GM12873 (cell line): ENCODE measurements at regions not wholly inside any gene's neighbourhood (a gene's known extent, or its start where the extent isn't known, plus 50 kb on each side); places are given as distances from the start of the nearest gene placed in this dataset.

Experiments
- TF ChIP-seq, protein P1 (sequence below): IDR thresholded peaks from 2 replicates; pipeline ENCODE4 v1.5.1; 2012; ENCODE audit warnings: low read depth, mild to moderate bottlenecking, moderate library complexity, low read length, control low read depth; ENCODE audit not compliant: insufficient read depth; ENCODE audit errors: missing control alignments

DNA sequence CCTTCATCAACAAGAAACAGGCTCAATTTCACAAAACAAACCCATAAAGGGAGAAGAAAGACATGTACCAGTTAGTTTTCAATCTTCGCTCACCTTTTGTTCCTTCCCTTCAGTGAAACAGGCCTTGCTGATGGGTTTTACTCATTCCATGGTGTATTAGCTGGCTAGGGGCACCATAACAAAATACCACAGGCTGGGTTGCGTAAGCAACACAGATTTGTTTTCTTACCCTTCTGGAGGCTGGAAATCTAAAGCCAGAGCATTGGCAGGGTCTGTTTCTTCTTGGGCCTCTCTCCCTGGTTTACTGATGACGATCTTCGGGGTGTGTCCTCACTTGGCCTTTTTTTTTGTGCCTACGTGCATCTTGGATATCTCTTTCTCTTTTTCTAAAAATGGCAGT lies 383.4 kb upstream of the RBFOX1 start:
- TF ChIP-seq, protein P1, sequence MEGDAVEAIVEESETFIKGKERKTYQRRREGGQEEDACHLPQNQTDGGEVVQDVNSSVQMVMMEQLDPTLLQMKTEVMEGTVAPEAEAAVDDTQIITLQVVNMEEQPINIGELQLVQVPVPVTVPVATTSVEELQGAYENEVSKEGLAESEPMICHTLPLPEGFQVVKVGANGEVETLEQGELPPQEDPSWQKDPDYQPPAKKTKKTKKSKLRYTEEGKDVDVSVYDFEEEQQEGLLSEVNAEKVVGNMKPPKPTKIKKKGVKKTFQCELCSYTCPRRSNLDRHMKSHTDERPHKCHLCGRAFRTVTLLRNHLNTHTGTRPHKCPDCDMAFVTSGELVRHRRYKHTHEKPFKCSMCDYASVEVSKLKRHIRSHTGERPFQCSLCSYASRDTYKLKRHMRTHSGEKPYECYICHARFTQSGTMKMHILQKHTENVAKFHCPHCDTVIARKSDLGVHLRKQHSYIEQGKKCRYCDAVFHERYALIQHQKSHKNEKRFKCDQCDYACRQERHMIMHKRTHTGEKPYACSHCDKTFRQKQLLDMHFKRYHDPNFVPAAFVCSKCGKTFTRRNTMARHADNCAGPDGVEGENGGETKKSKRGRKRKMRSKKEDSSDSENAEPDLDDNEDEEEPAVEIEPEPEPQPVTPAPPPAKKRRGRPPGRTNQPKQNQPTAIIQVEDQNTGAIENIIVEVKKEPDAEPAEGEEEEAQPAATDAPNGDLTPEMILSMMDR, result no peak

DNA sequence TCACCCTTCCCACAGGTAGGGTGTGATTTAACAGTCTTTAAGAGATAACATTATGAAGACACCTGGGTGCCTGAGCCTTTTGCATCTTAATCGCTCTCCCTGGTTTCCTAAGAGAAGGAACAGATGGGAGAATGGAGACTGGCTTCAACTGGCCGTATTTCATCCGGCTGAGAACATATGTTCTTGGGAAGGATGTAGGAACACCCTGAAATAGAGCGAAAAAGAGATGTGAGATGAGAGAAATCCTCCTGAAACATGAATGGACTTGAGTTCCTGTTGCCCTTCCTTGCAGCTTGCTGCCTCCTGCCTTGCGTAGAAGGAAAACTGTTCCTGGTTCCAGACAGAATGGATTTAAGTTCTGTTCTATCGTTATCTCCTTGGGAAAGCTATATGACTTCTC lies 385.4 kb upstream of the RBFOX1 start:
- TF ChIP-seq, protein P1, result no peak

DNA sequence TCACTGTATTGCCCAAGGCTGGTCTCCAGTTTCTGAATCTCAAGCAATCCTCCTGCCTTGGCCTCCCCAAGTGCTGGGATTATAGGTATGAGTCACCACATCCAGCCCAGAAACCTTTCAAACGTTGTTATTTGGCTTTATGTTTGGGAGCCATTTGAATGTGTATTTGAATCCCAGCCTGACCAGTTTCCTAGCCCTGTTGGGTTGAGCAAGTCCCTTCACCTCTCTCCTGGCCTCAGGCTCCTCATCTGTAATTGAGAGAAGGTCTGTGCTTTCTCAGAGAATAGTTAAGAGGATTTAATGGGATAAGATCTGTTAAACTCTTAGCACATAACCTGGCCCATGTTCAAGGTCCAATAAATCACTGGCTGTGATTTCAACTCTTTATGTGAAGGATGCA lies 385.8 kb upstream of the RBFOX1 start:
- TF ChIP-seq, protein P1, result no peak

DNA sequence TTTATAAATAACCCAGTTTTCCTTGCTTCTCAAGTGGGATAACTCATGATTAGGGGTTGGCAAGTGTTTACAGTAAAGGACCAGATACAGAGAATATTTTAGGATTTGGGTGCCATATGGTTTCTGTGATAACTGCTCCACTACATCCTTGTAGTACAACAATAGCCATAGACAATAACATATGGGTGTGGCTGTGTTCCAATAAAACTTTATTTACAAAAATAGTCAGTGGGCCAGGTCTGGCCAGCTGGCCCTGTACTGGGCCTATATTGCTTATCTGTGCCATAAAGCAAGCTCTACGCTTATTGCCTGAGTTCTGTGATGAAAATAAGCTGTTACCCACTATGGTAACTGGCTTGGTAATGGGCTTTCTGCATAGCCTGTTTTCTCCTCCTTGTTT lies 386.5 kb upstream of the RBFOX1 start:
- TF ChIP-seq, protein P1, result no peak

DNA sequence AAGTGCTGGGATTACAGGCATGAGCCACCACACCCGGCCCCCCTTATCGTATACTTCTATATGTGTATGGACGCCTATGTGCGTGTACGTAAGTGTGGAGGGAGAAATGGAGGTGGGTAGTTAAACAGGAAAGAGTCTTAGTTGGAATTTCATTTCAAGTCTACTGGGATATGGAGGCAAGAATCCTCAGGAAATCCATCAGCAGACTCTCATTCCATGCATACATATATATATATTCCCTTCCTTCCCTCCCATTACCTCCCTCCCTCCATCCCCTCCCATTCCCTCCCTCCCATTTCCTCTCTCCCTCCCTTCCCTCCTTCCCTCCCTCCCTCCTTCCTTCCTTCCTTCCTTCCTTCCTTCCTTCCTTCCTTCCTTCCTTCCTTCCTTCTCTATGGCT lies 391.7 kb upstream of the RBFOX1 start:
- TF ChIP-seq, protein P1, result no peak

DNA sequence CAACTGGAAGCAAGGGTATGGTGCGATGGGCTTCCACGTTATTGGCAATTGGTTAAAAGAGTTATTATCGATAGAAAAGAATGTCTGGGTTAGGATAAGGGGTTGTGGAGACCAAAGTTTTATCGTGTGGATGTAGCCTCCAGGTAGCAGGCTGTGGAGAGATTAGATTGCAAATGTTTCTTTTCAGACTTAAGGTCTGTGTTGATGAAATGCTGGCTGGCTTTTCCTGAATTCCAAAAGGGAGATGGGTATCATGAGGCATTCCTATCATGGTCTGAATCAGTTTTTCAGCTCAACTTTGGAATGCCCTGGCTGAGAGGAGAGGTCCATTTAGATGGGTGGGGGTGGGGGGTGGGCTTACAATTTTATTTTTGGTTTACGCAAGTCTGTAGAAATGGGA lies 395.0 kb upstream of the RBFOX1 start:
- TF ChIP-seq, protein P1, result no peak

DNA sequence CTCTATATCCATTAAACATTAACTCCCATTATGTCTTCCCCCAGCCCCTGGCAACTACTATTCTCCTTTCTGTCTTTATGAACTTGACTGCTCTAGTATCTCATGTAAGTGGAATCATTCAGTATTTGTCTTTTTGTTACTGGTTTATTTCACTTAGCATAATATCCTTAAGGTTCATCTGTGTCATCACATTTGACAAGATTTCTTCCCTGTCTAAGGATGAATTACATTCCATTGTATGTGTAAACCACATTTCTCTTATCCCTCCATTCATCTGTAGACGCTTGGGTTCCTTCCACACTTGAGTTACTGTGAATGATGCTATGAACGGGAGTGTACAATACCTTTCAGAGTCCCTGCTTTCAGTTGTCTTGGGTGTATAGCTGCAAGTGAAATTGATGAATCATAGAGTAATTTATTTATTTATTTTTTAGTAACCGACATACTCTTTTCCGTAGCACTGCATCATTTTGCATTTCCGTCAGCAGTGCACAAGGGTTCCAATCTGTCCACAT lies 399.7 kb upstream of the RBFOX1 start:
- TF ChIP-seq, protein P1, result no peak

DNA sequence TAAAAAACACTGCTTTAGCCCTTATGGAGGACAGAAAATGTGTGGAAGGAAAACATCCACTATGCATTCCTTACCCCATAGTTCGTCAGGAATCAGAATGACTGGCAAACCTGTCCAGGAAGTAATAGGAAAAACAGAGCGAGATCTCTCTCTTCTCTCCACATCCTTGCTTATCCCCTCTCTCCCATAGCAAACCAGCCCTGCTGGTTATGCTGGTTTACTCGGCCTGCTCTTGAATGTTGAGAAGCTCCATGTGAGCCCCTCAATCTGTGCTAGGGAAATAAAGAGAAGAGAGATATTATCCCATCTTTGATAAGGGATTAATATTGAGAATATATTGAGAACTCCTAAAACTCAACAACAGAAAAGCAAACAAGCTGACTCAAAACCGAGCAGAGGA lies 402.8 kb upstream of the RBFOX1 start:
- TF ChIP-seq, protein P1, result no peak
